HG03342 (cell line): ENCODE measurements at regions not wholly inside any gene's neighbourhood (a gene's known extent, or its start where the extent isn't known, plus 50 kb on each side); places are given as distances from the start of the nearest gene placed in this dataset.
"Not testable (repeated sequence)": the region's sequence is repeated elsewhere in the genome, so short reads cannot be mapped to it uniquely, and the experiment has no call there.

Source experiments
- ATAC-seq: cut with Tn5 transposase; IDR thresholded peaks from one replicate; pipeline ENCODE4 v1.9.1; 2021; ENCODE audit warnings: mild to moderate bottlenecking, moderate library complexity; ENCODE audit not compliant: unreplicated experiment

DNA sequence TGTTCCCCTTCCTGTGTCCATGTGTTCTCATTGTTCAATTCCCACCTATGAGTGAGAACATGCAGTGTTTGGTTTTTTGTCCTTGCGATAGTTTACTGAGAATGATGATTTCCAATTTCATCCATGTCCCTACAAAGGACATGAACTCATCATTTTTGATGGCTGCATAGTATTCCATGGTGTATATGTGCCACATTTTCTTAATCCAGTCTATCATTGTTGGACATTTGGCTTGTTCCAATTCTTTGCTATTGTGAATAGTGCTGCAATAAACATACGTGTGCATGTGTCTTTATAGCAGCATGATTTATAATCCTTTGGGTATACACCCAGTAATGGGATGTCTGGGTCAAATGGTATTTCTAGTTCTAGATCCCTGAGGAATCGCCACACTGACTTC, 712.5 kb upstream of the ADGRB3 start:
- not testable (repeated sequence) for ATAC-seq

DNA sequence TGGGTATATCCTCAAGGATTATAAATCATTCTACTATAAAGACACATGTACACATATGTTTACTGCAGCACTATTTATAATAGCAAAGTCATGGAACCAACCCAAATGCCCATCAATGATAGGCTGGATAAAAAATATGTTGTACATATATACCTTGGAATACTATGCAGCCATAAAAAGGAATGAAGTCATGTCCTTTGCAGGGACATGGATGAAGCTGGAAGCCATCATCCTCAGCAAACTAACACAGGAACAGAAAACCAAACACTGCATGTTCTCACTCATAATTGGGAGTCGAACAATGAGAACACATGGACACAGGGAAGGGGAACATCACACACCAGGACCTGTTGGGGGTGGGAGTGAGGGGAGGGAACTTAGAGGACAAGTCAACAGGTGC, 715.0 kb upstream of the ADGRB3 start:
- not testable (repeated sequence) for ATAC-seq

- ATAC-seq: no peak
Observed at GRCh38 chr6:67916399-67916798, 718.7 kb upstream of the ADGRB3 start.

GRCh38 chr6:67914419-67914818, 720.7 kb upstream of the ADGRB3 start:
- ATAC-seq: no peak

DNA sequence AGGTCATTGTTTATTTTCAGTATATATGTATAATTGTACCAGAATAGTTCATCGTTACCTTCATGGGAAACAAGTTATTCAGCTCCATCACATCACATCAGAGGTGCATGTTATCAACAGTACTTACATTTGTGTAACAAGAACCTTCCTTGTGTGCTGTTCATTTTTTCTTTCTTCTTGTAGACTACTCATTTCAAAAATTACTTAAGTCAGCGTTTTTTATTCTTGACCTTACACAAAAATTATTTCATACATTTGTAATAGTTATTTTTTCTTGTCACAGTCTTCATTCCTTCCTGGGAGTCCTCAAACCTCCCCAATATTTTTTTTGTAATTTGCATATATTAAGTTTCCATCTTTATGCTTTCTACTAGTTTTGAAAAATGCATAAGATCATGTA, 725.7 kb upstream of the ADGRB3 start:
- ATAC-seq: no peak

- ATAC-seq: no peak
Observed at GRCh38 chr6:67908379-67908778, 726.7 kb upstream of the ADGRB3 start.

GRCh38 chr6:67904735-67905134, 730.3 kb upstream of the ADGRB3 start:
- not testable (repeated sequence) for ATAC-seq

- ATAC-seq: no peak
Observed at GRCh38 chr6:67898875-67899274, 736.2 kb upstream of the ADGRB3 start.

GRCh38 chr6:67897998-67898607, 737.0 kb upstream of the ADGRB3 start:
- no peak for ATAC-seq

- ATAC-seq: no peak
Observed at GRCh38 chr6:67896476-67896875, 738.6 kb upstream of the ADGRB3 start.

DNA sequence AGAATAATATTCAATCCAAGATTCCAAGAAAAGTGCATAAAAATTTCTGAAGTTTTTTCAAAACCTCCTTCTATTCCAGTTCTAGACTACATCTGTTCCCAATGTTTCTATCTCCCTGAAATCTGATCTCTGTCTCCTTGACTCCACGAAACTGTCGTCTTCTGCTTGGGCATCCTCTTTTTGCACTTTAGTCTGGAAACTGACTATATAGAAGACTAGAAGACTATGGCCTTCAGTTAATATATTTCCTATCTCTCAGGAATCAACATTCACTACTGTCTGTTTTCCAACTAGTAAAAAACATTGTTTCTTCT, 745.4 kb upstream of the ADGRB3 start:
- ATAC-seq: no peak

DNA sequence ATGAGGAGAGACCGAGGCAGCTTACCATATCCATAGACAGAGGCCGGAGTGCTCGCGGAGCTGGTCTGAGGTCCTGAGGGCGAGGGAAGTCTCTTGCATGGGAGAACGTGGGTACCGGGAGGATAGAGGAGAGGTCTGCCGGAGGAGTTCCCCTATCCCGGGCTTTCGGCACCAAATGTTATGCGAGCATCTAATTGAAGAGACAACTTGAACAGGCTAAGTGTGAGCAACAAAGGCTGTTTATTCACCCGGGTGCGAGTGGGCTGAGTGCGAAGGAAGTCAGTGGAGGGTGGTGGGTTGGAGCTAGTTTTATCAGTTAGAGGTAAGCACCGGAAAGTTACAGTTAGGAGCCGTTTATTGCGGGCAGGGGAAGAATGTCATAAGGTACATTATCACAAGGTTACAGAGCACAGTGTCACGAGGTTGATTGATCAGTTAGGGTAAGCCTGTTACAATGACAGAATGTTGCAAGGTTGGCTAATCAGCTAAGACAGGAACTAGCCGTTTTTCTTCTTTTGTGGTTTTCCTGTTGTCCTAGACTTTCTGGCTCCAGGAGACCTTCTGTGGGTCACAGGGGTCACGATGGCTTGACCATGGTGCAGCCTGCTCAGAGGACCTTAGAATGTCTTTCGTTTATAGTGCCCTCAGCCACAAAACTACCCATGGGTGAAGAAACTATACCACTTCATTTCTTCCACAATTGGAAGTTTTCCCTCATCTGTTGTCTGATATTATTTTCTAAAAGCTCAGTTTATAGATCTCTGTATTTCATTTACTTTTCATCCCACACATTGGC, 746.0 kb upstream of the ADGRB3 start:
- ATAC-seq: no peak

GRCh38 chr6:67888546-67888885, 746.6 kb upstream of the ADGRB3 start:
- ATAC-seq: no peak

GRCh38 chr6:67887747-67888545, 747.1 kb upstream of the ADGRB3 start:
- ATAC-seq: no peak

- no peak for ATAC-seq
Observed at GRCh38 chr6:67887419-67887746, 747.7 kb upstream of the ADGRB3 start.

DNA sequence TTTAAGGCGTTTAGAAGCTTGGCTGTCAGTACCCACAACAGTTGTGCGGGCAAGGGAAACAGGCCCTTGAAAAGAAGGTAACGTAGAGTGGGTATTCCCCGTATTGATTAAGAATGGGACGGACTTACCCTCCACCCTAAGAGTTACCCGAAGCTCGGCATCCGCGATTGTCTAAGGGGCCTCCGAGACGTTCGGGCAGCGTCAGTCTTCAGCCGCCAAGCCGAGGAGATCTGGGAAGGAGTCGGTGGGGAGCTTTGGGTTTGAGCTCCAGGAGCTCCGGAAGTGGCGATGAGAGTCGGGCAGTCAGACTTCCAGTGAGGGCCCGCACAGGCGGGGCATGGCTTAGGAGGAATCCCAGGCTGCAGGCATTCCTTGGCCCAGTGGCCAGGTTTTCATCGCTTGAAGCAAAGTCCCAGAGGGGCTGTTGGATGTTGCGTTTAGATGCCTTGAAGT, 748.2 kb upstream of the ADGRB3 start:
- no peak for ATAC-seq

DNA sequence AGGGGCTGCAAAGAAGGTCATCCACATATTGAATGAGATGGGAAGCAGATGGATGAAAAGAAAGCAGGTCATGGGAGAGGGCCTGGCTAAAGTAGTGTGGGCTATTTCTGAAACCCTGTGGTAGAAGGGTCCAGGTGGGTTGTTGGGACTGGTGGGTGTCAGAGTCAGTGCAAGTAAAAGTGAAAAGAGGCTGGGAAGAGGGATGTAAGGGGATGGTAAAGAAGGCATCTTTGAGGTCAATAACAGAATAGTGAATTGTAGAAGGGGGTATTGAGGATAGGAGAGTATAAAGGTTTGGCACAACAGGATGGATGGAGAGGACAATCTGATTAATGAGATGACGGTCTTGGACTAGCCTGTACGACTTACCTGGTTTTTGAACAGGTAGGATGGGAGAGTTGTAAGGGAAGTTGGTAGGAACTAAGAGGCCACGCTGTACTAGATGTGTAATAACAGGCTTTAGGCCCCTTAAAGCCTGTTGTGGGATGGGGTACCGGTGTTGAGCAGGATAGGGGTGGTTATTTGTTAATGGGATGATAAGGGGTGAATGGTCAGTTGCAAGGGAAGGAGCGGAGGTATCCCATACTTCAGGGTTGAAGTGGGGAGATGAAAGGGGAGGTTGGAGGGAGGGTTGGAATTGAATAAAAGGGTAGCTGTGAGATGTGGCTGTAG, 748.9 kb upstream of the ADGRB3 start:
- no peak for ATAC-seq

- no peak for ATAC-seq
Observed at GRCh38 chr6:67885081-67886033, 749.7 kb upstream of the ADGRB3 start.

DNA sequence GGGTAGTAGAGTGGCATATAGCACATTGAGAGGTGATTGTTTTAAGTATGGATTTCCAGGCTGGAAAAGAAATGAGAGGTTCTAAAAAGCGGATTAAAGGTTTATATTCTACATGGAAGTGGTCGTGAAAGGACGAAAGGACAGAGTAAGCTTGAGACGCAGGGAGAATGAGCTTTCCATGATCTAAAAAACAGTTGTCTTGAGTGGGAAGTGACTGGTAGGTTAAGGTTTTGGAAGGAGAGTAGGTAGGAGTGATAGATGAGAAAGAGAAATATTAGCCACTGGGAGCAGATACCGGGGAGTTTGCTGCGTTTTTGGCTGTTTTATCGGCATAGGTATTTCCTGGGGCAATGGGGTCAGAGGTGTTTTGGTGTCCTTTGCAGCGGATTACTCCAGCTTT, 750.6 kb upstream of the ADGRB3 start:
- no peak for ATAC-seq
